B cell (primary cell): ENCODE measurements at regions not wholly inside any gene's neighbourhood (a gene's known extent, or its start where the extent isn't known, plus 50 kb on each side); places are given as distances from the start of the nearest gene placed in this dataset.

Experiments
- ATAC-seq: fragments of 200-7000 bp; cut with Tn5 transposase; one replicate; pipeline ENCODE4 v1.10.0; 2021; ENCODE audit warnings: low read depth, mild to moderate bottlenecking, moderate number of reproducible peaks, moderate library complexity
- CTCF ChIA-PET: fragments of 350-600 bp; sonication (Branson Sonifier 250); formaldehyde crosslinking; loops from one replicate; lab custom pipeline; 2021; ENCODE audit warnings: antibody characterized with exemption, inconsistent platforms; lab: Charles Lee
- POLR2A ChIA-PET: fragments of 350-600 bp; sonication (Branson Sonifier 250); formaldehyde crosslinking; loops from one replicate; lab custom pipeline; 2021; ENCODE audit warnings: antibody characterized with exemption; lab: Charles Lee
- DNase-seq: peaks from one replicate; pipeline ENCODE4 v3.0.0; 2013
- H2AFZ ChIP-seq: 2 replicates; pipeline ENCODE4 v1.6.1; 2012; ENCODE audit warnings: mild to moderate bottlenecking, low read depth, low read length; ENCODE audit not compliant: insufficient read depth, poor library complexity, severe bottlenecking
- H3K27ac ChIP-seq, 2 donors: 1 replicate in 1 of 2; 2 replicates in 1 of 2; pipeline ENCODE4 v1.5.1; 2012 to 2013; ENCODE audit warnings: low read length in 2 of 2, mild to moderate bottlenecking in 2 of 2, moderate library complexity in 1 of 2
- H3K27me3 ChIP-seq, 4 experiments: fragments of 200-600 bp in 1 of 4; sonication (generic) in 1 of 4; replicated peaks in 1 of 4; 1 replicate in 2 of 4; 2 replicates in 2 of 4; pipeline versions ENCODE4 v1.6.1 to v1.7.0; 2013 to 2016; ENCODE audit warnings: low read length in 3 of 4, mild to moderate bottlenecking in 2 of 4, mixed read lengths in 1 of 4, moderate library complexity in 1 of 4; ENCODE audit not compliant: insufficient read depth in 4 of 4, control insufficient read depth in 3 of 4; ENCODE audit errors: control extremely low read depth in 1 of 4
- H3K36me3 ChIP-seq, 2 experiments: replicated peaks in 1 of 2; 1 replicate in 1 of 2; 2 replicates in 1 of 2; pipeline versions ENCODE4 v1.6.1 to v1.7.1; 2013; ENCODE audit warnings: low read length in 1 of 2; ENCODE audit not compliant: insufficient read depth in 2 of 2, control insufficient read depth in 1 of 2; ENCODE audit errors: control extremely low read depth in 1 of 2, extremely low read depth in 1 of 2
- H3K4me1 ChIP-seq, 2 donors: fragments of 200-600 bp in 1 of 2; sonication (generic) in 1 of 2; 1 replicate in 1 of 2; 2 replicates in 1 of 2; pipeline versions ENCODE4 v1.5.1 to v1.6.1; 2013 to 2017; ENCODE audit warnings: low read length in 2 of 2; ENCODE audit not compliant: control insufficient read depth in 2 of 2, insufficient read depth in 2 of 2
- H3K4me2 ChIP-seq: replicated peaks from 2 replicates; pipeline ENCODE3; 2012; ENCODE audit warnings: mild to moderate bottlenecking, low read depth, low read length; ENCODE audit not compliant: poor library complexity, severe bottlenecking
- H3K4me3 ChIP-seq, 5 experiments: fragments of 200-600 bp in 1 of 5; sonication (generic) in 1 of 5; 1 replicate in 3 of 5; 2 replicates in 2 of 5; pipeline versions ENCODE4 v1.5.1 to v1.7.0; 2011 to 2016; ENCODE audit warnings: low read length in 4 of 5, mild to moderate bottlenecking in 4 of 5, low read depth in 2 of 5, control low read depth in 1 of 5, moderate library complexity in 1 of 5; ENCODE audit not compliant: insufficient read depth in 1 of 5; ENCODE audit errors: control extremely low read depth in 1 of 5, extremely low read depth in 1 of 5
- H3K79me2 ChIP-seq: fragments of 200-600 bp; sonication (generic); one replicate; pipeline ENCODE4 v1.6.0; 2016; ENCODE audit warnings: low read length; ENCODE audit not compliant: control insufficient read depth, insufficient read depth
- H3K9ac ChIP-seq: fragments of 200-600 bp; sonication (generic); 2 replicates; pipeline ENCODE4 v1.6.1; 2017; ENCODE audit warnings: mild to moderate bottlenecking, low read length, moderate library complexity
- H3K9me3 ChIP-seq, 3 donors: one replicate each; pipeline versions ENCODE4 v1.6.1 to v1.7.1; 2013; ENCODE audit warnings: low read length in 2 of 3; ENCODE audit not compliant: control insufficient read depth in 2 of 3, insufficient read depth in 1 of 3; ENCODE audit errors: control extremely low read depth in 1 of 3
- H4K20me1 ChIP-seq: 2 replicates; pipeline ENCODE4 v1.6.0; 2012; ENCODE audit warnings: mild to moderate bottlenecking, low read length; ENCODE audit not compliant: insufficient read depth, control insufficient read depth, poor library complexity, severe bottlenecking
- H3K27ac Mint-ChIP-seq: one replicate; pipeline ENCODE4 v1.8.0; 2021; ENCODE audit warnings: mixed read lengths
- H3K27me3 Mint-ChIP-seq: one replicate; pipeline ENCODE4 v1.8.0; 2021; ENCODE audit warnings: mixed read lengths
- H3K4me1 Mint-ChIP-seq: one replicate; pipeline ENCODE4 v1.8.0; 2021; ENCODE audit warnings: mixed read lengths
- H3K4me3 Mint-ChIP-seq: one replicate; pipeline ENCODE4 v1.8.0; 2021; ENCODE audit warnings: mixed read lengths
- H3K9me3 Mint-ChIP-seq: one replicate; pipeline ENCODE4 v1.8.0; 2022; ENCODE audit warnings: mixed read lengths; ENCODE audit not compliant: insufficient read depth
- CTCF ChIP-seq: fragments of 200-600 bp; IDR thresholded peaks from one replicate; pipeline ENCODE4 v1.8.0; 2022; ENCODE audit warnings: antibody characterized with exemption, mild to moderate bottlenecking
- EZH2 ChIP-seq: IDR thresholded peaks from 2 replicates; pipeline ENCODE4 v1.6.1; 2012; ENCODE audit warnings: borderline replicate concordance, low read depth, mild to moderate bottlenecking, moderate library complexity, low read length; ENCODE audit not compliant: insufficient read depth, poor library complexity, severe bottlenecking
- WGBS: methylation state at CpG from one replicate; pipeline ENCODE4 v1.1.5; 2013; ENCODE audit warnings: missing lambda C conversion rate; ENCODE audit not compliant: insufficient coverage; 5-methylcytosine and 5-hydroxymethylcytosine counted together
- intact Hi-C: fragments of 100-400 bp; cut with micrococcal nuclease; formaldehyde crosslinking; loops from one replicate; pipeline ENCODE4 v1.10.0; 2022

DNA sequence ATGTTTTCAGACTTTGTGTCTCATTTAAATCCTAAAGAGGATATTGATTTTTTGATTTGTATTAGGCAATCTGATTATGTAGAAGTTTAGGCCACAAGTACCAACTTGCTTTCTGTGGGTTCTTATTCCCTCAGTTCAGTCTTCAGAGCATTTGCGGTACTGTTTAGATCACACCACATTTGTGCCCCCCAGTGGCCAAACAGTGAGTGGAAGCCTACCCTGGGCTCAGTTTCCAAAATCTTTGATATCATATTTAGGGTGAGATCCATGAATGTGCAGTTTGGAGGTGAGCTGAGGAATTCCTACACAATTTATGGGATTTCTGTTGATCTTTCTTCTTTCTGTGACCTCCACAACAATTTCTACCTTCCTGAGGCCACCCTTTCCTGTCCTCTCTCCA is 92.3 kb upstream of the FUT9 start:
- Mint-ChIP-seq H3K27me3 (no peaks in the 10 kb centered on the region), H3K27ac (no peak overlapping the region), H3K4me3 (no peak overlapping the region), H3K9me3 (no peaks in the 10 kb centered on the region), H3K4me1 (no peaks in the 10 kb centered on the region)
- Histone ChIP-seq H3K79me2 (no peaks in the 10 kb centered on the region), H3K27me3 (no peaks in the 10 kb centered on the region), H2AFZ (no peak overlapping the region), H3K9ac (no peak overlapping the region), H4K20me1 (no peaks in the 10 kb centered on the region), H3K27ac (no peak overlapping the region), H3K36me3 (no peaks in the 10 kb centered on the region), H3K4me3 (no peak overlapping the region), H3K4me2 (no peak overlapping the region), H3K4me1 (no peaks in the 10 kb centered on the region), H3K9me3 (no peaks in the 10 kb centered on the region)
- DNase-seq (no peak), ATAC-seq (no peak)
- intact Hi-C loops: no loop called here
- ChIA-PET POLR2A (no interaction called here), CTCF (no interaction called here)
- TF ChIP-seq EZH2 (no peak), CTCF (no peak)
- WGBS: no CpG with 5 or more reads among the region's 1 CpG

DNA sequence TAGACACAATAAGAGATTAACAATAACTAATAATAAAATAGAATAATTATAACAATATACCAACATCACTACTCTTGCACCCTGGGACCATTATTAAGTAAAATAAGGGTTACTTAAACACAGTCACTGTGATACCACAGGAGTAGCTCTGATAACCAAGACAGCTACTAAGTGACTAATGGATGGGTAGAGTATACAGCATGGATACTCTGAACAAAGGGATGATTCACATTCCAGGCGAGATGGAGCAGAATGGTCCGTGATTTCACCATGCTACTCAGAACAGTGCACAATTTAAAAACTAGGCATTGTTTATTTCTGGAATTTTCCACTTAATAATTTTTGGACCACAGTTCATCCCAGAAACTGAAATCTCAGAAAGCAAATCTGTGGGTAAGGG is 80.0 kb upstream of the FUT9 start:
- no peaks in the 10 kb centered on the region for H3K9me3 ChIP-seq
- H3K4me1 Mint-ChIP-seq: no peaks in the 10 kb centered on the region
- no CpG with 5 or more reads among the region's 2 CpGs for WGBS
- H3K27ac ChIP-seq: no peak overlapping the region
- H3K79me2 ChIP-seq: no peaks in the 10 kb centered on the region
- DNase-seq: no peak
- no peaks in the 10 kb centered on the region for H3K9me3 Mint-ChIP-seq
- no peaks in the 10 kb centered on the region for H3K36me3 ChIP-seq
- no peak overlapping the region for H3K9ac ChIP-seq
- no peak for ATAC-seq
- no peak overlapping the region for H3K4me3 ChIP-seq
- no peaks in the 10 kb centered on the region for H3K4me1 ChIP-seq
- H3K27me3 ChIP-seq: no peaks in the 10 kb centered on the region
- no peaks in the 10 kb centered on the region for H4K20me1 ChIP-seq
- H3K4me2 ChIP-seq: no peak overlapping the region
- H2AFZ ChIP-seq: no peak overlapping the region
- H3K27me3 Mint-ChIP-seq: no peaks in the 10 kb centered on the region
- H3K4me3 Mint-ChIP-seq: no peak overlapping the region
- CTCF ChIA-PET: no interaction called here
- intact Hi-C loops: no loop called here
- no peak for TF ChIP-seq CTCF
- TF ChIP-seq EZH2: no peak
- POLR2A ChIA-PET: no interaction called here
- H3K27ac Mint-ChIP-seq: no peak overlapping the region
